A673 (cell line): ENCODE measurements at regions not wholly inside any gene's neighbourhood (a gene's known extent, or its start where the extent isn't known, plus 50 kb on each side); places are given as distances from the start of the nearest gene placed in this dataset.

Experiments
- BruUV-seq: library from RNA; stranded (reverse); fragments of 400-500 nt; replicated peaks from 2 replicates; lab custom pipeline; 2021; lab: Mats Ljungman, UMichigan
- CTCF ChIA-PET: fragments of 300-600 bp; sonication (Branson Sonifier 250); formaldehyde crosslinking; loops from one replicate; lab custom pipeline; 2022; ENCODE audit warnings: antibody characterized with exemption; lab: Charles Lee
- POLR2A ChIA-PET: fragments of 300-600 bp; sonication (Branson Sonifier 250); formaldehyde crosslinking; loops from one replicate; lab custom pipeline; 2022; ENCODE audit warnings: antibody characterized with exemption; ENCODE audit not compliant: low non-redundant PET; lab: Charles Lee
- DNase-seq: peaks from one replicate; pipeline ENCODE4 v3.0.0-alpha.2; 2015; ENCODE audit warnings: low spot score
- H3K27ac ChIP-seq: fragments of 200-600 bp; sonication (generic); 2 replicates; pipeline ENCODE4 v1.5.1; 2016; ENCODE audit warnings: mixed run types, low read depth, mild to moderate bottlenecking, mixed read lengths, antibody characterized with exemption, low read length; ENCODE audit not compliant: poor library complexity, severe bottlenecking
- H3K27me3 ChIP-seq: fragments of 200-600 bp; sonication (generic); replicated peaks from 2 replicates; pipeline ENCODE4 v1.6.1; 2017; ENCODE audit warnings: mixed run types, low read depth, mild to moderate bottlenecking, mixed read lengths, antibody characterized with exemption, low read length; ENCODE audit not compliant: insufficient read depth, poor library complexity
- H3K36me3 ChIP-seq: fragments of 200-600 bp; sonication (generic); 2 replicates; pipeline ENCODE4 v1.6.1; 2016; ENCODE audit warnings: mixed run types, mild to moderate bottlenecking, mixed read lengths, antibody characterized with exemption, low read length; ENCODE audit not compliant: insufficient read depth, poor library complexity, severe bottlenecking
- H3K4me1 ChIP-seq: fragments of 200-600 bp; sonication (generic); 2 replicates; pipeline ENCODE4 v1.6.1; 2017; ENCODE audit warnings: mixed run types, mild to moderate bottlenecking, mixed read lengths, antibody characterized with exemption, low read length; ENCODE audit not compliant: insufficient read depth, poor library complexity, severe bottlenecking
- H3K4me3 ChIP-seq: fragments of 200-600 bp; sonication (generic); 2 replicates; pipeline ENCODE4 v1.5.1; 2016; ENCODE audit warnings: low read depth, mixed run types, mild to moderate bottlenecking, mixed read lengths, low read length; ENCODE audit not compliant: poor library complexity, severe bottlenecking
- H3K9me3 ChIP-seq: fragments of 200-600 bp; sonication (generic); 2 replicates; pipeline ENCODE4 v1.6.1; 2016; ENCODE audit warnings: mixed run types, low read depth, mild to moderate bottlenecking, mixed read lengths, antibody characterized with exemption, low read length; ENCODE audit not compliant: poor library complexity, severe bottlenecking
- EZH2 ChIP-seq: fragments of 200-600 bp; sonication (generic); IDR thresholded peaks from 2 replicates; pipeline ENCODE4 v1.6.1; 2017; ENCODE audit warnings: borderline replicate concordance, low read depth, mild to moderate bottlenecking, mixed read lengths, antibody characterized with exemption, low read length; ENCODE audit not compliant: poor library complexity, severe bottlenecking
- intact Hi-C: fragments of 100-400 bp; cut with micrococcal nuclease; formaldehyde crosslinking; loops from one replicate; pipeline ENCODE4 v1.10.0; 2022; ENCODE audit not compliant: unreplicated experiment
- TF ChIP-seq, protein P1 (sequence below): fragments of 300-800, 200-600 bp; sonication (generic); conservative IDR thresholded peaks from 2 replicates; pipeline ENCODE4 v1.5.1; 2017; ENCODE audit warnings: low read depth, mild to moderate bottlenecking, antibody characterized with exemption, low read length, moderate library complexity, mixed read lengths

DNA sequence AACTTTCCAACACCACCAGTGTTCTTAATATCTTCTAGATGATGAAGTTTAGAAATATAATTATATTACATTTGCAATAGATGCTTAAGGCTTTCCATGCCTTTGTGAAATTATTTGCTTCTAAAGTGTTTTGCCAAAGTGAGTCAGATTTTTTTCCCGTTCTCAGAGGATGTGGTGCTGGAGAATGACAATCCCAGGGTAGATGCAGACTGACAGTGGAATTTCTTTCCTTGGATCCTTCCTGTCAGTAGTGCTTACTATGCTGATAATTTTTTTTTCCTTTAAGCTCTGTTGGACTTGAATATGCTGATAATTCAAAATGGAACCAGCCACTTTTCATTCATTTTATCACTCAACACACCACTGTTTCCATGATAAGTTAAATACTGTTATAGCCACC, 59.9 kb upstream of the SOX4 start:
- no peak for DNase-seq
- POLR2A ChIA-PET: no interaction called here

DNA sequence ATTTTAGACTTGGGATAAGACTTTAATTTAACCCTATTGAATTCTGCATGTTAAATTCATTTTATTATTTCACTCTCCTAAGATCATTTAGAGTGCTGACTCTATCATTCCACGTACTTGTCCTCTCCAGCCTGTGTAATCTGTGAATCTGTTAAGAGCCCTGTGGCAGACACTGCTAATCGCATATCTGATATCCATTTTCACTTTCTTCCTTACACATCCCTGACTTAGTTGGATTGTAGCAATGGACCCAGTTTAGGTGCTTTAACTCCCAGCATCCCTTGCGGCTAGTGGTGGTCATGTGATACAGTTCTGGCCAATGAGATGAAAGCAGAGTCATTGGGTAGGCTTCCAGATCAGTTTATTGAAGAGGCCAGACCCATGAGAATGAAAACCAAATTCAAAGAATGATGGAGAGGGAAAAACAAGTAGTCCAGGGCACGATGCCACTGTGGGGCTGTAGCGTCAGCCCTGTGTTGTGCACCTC, 57.2 kb upstream of the SOX4 start:
- CTCF ChIA-PET: no interaction called here
- H3K36me3 ChIP-seq: no peaks in the 10 kb centered on the region
- no TSS peak for BruUV-seq
- no peak overlapping the region for H3K4me3 ChIP-seq
- POLR2A ChIA-PET: no interaction called here
- no peaks in the 10 kb centered on the region for H3K9me3 ChIP-seq
- intact Hi-C loops: no loop called here
- H3K27me3 ChIP-seq: no peaks in the 10 kb centered on the region
- TF ChIP-seq EZH2: no peak
- TF ChIP-seq, protein P1, sequence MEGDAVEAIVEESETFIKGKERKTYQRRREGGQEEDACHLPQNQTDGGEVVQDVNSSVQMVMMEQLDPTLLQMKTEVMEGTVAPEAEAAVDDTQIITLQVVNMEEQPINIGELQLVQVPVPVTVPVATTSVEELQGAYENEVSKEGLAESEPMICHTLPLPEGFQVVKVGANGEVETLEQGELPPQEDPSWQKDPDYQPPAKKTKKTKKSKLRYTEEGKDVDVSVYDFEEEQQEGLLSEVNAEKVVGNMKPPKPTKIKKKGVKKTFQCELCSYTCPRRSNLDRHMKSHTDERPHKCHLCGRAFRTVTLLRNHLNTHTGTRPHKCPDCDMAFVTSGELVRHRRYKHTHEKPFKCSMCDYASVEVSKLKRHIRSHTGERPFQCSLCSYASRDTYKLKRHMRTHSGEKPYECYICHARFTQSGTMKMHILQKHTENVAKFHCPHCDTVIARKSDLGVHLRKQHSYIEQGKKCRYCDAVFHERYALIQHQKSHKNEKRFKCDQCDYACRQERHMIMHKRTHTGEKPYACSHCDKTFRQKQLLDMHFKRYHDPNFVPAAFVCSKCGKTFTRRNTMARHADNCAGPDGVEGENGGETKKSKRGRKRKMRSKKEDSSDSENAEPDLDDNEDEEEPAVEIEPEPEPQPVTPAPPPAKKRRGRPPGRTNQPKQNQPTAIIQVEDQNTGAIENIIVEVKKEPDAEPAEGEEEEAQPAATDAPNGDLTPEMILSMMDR: no peak
- DNase-seq: no peak
- no peak overlapping the region for H3K27ac ChIP-seq
- H3K4me1 ChIP-seq: no peaks in the 10 kb centered on the region

More for the DNA sequence above, 59.9 kb upstream of the SOX4 start:
- no peaks in the 10 kb centered on the region for H3K9me3 ChIP-seq
- no peak overlapping the region for H3K4me3 ChIP-seq
- H3K27me3 ChIP-seq: no peaks in the 10 kb centered on the region
- BruUV-seq: no TSS peak
- H3K4me1 ChIP-seq: no peaks in the 10 kb centered on the region
- TF ChIP-seq EZH2: no peak
- TF ChIP-seq, protein P1: no peak
- H3K36me3 ChIP-seq: no peaks in the 10 kb centered on the region
- CTCF ChIA-PET: no interaction called here
- no peak overlapping the region for H3K27ac ChIP-seq
- intact Hi-C loops: no loop called here

DNA sequence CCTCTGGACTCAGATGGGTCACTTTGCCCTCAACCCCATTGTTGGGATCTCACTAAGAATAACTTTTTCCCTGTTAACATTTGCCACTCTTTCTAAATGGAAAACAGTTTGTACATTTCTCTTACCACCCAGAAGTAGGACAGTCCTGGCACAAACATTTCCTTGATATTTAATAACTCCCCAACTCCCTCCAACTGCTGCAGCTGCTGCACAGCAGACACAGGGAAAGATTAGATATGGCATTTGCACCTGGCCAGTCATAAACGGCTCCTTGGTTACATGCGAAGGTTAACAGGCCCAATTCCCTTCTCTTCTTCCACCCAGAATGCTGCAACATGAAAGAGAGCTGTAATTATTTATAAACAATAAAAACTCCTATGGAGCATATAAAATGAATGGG, 55.9 kb upstream of the SOX4 start:
- ChIA-PET CTCF (no interaction called here), POLR2A (no interaction called here)
- Histone ChIP-seq H3K9me3 (no peaks in the 10 kb centered on the region), H3K36me3 (no peaks in the 10 kb centered on the region), H3K4me1 (no peaks in the 10 kb centered on the region), H3K27me3 (no peaks in the 10 kb centered on the region), H3K4me3 (no peak overlapping the region), H3K27ac (no peak overlapping the region)
- no peak for TF ChIP-seq EZH2
- TF ChIP-seq, protein P1: no peak
- intact Hi-C loops: no loop called here
- DNase-seq: no peak
- no TSS peak for BruUV-seq
